GM13976 (cell line): ENCODE measurements at regions not wholly inside any gene's neighbourhood (a gene's known extent, or its start where the extent isn't known, plus 50 kb on each side); places are given as distances from the start of the nearest gene placed in this dataset.

Experiments
- DNase-seq: peaks from one replicate; pipeline ENCODE4 v3.0.0; 2012; ENCODE audit warnings: low spot score
- CTCF ChIP-seq: IDR thresholded peaks from 2 replicates; pipeline ENCODE4 v1.5.1; 2012; ENCODE audit warnings: borderline replicate concordance, mild to moderate bottlenecking; ENCODE audit not compliant: insufficient read depth; ENCODE audit errors: extremely low read depth, missing control alignments, control extremely low read depth
- in situ Hi-C: fragments of 300-500 bp; cut with MboI; formaldehyde crosslinking; loops from one replicate; pipeline ENCODE4 v1.12.0; 2022; ENCODE audit warnings: low sequenced_read_pairs, mixed read lengths, inconsistent platforms; ENCODE audit not compliant: unreplicated experiment

GRCh38 chr4:29636961-29637360 lies 1083.2 kb upstream of the PCDH7 start:
- in situ Hi-C loops: no loop called here
- DNase-seq: no peak
- no peak for TF ChIP-seq CTCF

- no peak for DNase-seq
- no peak for TF ChIP-seq CTCF
- in situ Hi-C loops: no loop called here
These were observed 1066.9 kb upstream of the PCDH7 start for GRCh38 chr4:29653221-29653620.

GRCh38 chr4:29680644-29681043 lies 1039.5 kb upstream of the PCDH7 start:
- no peak for TF ChIP-seq CTCF
- in situ Hi-C loops: no loop called here

GRCh38 chr4:29704059-29704458 lies 1016.1 kb upstream of the PCDH7 start:
- in situ Hi-C loops: no loop called here
- no peak for DNase-seq
- no peak for TF ChIP-seq CTCF

More at GRCh38 chr4:29680644-29681043, 1039.5 kb upstream of the PCDH7 start:
- no peak for DNase-seq

GRCh38 chr4:29708473-29708872 lies 1011.7 kb upstream of the PCDH7 start:
- no peak for DNase-seq
- no peak for TF ChIP-seq CTCF
- in situ Hi-C loops: no loop called here

GRCh38 chr4:29710519-29710918 lies 1009.6 kb upstream of the PCDH7 start:
- no peak for TF ChIP-seq CTCF
- no peak for DNase-seq
- in situ Hi-C loops: no loop called here

GRCh38 chr4:29711226-29711625 lies 1008.9 kb upstream of the PCDH7 start:
- no peak for TF ChIP-seq CTCF
- in situ Hi-C loops: no loop called here
- no peak for DNase-seq
